WI38 (cell line): ENCODE measurements at regions not wholly inside any gene's neighbourhood (a gene's known extent, or its start where the extent isn't known, plus 50 kb on each side); places are given as distances from the start of the nearest gene placed in this dataset.

Experiments
- H3K4me3 ChIP-seq: 2 replicates; pipeline ENCODE4 v1.5.1; 2011; ENCODE audit warnings: low read depth, mild to moderate bottlenecking, control low read depth, low read length
- TF ChIP-seq, protein P1 (sequence below): IDR thresholded peaks from 2 replicates; pipeline ENCODE4 v1.5.1; 2012; ENCODE audit warnings: low read depth, mild to moderate bottlenecking, control low read depth, low read length

DNA sequence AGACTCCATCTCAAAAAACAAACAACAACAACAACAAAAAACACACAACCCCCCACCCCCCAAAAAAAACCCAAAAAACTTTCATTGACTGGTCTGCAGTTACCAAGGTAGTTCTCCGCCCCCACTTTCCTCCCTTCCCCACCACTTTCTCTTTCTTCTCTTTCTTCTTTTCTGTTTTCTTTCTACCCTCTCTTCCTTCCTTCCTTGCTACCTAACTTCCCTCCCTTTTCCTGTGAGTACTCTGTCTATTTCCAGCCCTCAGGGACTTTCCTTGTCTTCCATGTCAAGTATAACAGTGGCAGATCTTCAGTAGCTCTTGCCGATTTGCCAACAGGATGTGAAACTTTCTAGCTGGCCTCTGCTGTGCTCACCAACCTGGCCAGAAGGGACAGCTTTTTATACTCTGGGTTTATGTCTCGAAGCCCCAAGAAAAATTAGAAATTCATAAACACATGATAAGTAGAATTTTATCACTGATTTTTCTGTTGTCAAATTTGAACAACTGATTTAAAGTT lies 399.5 kb downstream of the QKI start:
- H3K4me3 ChIP-seq: no peak overlapping the region
- TF ChIP-seq, protein P1, sequence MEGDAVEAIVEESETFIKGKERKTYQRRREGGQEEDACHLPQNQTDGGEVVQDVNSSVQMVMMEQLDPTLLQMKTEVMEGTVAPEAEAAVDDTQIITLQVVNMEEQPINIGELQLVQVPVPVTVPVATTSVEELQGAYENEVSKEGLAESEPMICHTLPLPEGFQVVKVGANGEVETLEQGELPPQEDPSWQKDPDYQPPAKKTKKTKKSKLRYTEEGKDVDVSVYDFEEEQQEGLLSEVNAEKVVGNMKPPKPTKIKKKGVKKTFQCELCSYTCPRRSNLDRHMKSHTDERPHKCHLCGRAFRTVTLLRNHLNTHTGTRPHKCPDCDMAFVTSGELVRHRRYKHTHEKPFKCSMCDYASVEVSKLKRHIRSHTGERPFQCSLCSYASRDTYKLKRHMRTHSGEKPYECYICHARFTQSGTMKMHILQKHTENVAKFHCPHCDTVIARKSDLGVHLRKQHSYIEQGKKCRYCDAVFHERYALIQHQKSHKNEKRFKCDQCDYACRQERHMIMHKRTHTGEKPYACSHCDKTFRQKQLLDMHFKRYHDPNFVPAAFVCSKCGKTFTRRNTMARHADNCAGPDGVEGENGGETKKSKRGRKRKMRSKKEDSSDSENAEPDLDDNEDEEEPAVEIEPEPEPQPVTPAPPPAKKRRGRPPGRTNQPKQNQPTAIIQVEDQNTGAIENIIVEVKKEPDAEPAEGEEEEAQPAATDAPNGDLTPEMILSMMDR: no peak

DNA sequence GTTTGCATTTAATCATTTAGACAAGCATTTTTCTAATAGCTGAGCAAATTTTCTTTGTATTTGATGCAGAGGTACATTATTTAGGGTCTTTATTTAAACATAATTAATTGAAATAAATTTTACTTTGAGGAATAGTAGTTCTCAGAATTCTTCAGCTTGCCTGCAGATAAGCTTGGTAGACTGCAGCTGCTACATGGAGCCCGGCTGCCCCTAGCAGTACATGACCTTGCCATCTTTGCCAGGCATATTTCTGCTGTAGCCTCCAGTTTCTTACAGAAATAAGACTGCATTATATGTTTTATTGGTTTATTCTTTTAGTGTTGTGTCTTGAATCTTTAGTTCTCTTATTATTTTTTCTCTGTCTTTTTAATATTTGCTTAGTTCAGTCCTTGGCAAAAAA lies 396.8 kb downstream of the QKI start:
- no peak overlapping the region for H3K4me3 ChIP-seq
- TF ChIP-seq, protein P1: no peak

DNA sequence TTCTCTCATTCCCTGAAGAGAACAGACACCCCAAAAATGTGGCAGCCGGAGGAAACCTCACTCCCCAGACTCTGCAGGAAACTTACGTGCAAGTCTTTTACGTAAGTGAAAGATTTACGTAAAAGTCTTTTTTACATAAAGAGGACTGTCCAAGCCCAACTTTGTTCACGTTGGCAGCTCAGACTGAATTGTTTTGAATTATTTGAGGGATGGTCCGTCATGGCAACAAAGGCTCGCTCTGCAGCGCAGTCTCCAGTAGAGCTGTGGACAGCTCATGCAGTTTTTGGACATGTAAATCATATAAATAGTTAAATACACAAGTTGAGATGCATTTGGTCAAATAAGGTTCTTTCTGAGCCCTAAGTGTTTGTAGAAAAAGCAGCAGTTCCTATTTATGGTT lies 394.8 kb downstream of the QKI start:
- H3K4me3 ChIP-seq: no peak overlapping the region
- TF ChIP-seq, protein P1: no peak

DNA sequence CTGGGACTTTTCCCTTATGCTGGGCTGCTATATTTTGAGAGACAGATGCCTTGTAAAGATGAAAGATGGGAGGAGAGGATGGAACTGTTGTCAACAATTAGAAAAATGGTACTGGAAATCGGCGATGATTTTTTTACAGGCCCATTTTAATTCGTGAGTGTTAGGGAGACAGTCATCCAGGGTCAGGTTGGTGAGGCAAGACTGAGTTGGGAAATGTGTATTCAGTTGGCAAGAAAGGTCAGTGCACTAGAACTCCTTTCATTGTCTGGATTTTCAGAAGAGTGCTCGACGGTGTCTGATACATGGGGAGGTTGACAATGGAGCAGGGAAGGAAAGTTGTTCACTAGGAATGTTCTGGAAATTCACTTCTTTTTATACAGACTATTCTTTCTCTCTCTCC lies 394.4 kb downstream of the QKI start:
- TF ChIP-seq, protein P1: no peak
- H3K4me3 ChIP-seq: no peak overlapping the region

DNA sequence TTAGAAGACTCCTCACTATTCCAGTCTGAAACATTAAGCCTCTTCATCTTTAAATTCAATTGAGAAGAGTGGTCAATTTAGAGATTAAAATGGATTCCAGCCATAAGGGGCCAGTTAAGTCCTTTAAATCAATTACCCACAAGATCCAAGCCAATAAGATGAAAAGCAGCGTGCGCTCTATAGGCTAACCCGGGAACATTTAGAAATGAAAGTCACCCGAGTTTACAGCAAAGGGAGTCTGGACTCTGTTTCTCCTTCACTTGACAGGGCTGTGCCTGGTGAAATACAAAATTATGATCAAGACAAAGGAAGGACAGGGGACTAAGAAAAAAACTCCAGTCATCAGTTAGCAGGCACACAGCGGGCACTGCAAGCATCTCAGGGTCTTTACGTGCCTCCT lies 393.7 kb downstream of the QKI start:
- TF ChIP-seq, protein P1: no peak
- no peak overlapping the region for H3K4me3 ChIP-seq

DNA sequence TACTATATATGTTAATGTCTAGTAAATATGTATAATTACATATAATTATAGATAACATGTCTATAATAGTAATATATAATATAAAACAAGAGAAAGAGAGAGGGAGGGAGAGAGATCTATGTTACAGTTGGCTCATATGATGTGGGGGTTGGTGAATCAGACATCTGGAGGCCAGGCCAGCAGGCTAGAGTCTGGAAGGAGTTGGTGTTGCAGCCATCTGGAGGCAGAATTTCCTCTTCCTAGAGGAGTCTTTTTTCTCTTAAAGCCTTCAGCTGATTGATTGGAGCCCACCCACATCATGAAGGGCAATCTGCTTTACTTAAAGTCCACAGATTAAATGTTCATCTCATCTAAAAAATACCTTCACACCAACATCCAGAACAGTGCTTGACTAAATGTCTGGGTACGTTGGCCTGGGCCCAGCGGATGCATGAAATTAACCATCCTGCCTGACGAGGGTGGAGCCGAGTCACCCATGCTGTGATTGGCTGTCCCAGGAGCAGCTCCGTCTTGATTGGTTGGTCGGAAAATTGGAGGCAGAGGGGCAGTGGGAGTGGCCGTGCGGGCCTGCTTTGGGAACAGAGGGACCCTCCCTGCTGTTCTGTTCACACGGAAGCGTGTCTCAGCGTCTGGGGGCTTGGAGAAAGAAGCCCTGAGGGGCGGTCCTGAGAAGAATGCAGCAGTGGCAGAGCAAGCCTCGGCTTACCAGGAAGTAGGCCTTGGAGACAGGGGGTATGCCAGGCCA lies 392.4 kb downstream of the QKI start:
- no peak overlapping the region for H3K4me3 ChIP-seq
- TF ChIP-seq, protein P1: no peak

DNA sequence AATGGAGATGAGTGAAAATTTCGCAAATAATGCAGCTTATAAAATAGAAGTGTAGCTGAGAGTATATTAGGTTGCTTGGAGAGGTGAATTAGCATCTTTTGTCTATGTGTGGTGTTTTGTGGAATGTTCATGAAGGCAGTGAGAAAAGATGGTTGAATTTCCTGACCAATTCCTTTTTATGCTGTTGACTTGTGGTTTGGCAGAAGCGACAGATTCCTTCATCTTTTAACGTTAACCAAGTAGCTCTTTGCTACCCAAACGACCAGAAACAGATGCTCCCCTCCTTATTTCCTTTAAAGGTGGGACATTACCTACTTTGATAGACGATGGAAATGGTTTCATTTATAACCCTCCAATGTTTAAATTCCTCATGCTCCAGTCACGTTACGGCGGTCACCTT lies 390.5 kb downstream of the QKI start:
- TF ChIP-seq, protein P1: no peak
- no peak overlapping the region for H3K4me3 ChIP-seq
